Epithelial cell of esophagus (primary cell): ENCODE measurements at regions not wholly inside any gene's neighbourhood (a gene's known extent, or its start where the extent isn't known, plus 50 kb on each side); places are given as distances from the start of the nearest gene placed in this dataset.

Experiments used
- DNase-seq: peaks from one replicate; pipeline ENCODE4 v3.0.0; 2010; ENCODE audit warnings: low read depth
- H3K4me3 ChIP-seq: 2 replicates; pipeline ENCODE4 v1.5.1; 2011; ENCODE audit warnings: mild to moderate bottlenecking, low read length, control low read depth
- CTCF ChIP-seq: IDR thresholded peaks from 2 replicates; pipeline ENCODE4 v1.5.1; 2011; ENCODE audit warnings: low read depth, mild to moderate bottlenecking, low read length, control low read depth, inconsistent platforms; ENCODE audit not compliant: insufficient read depth; ENCODE audit errors: missing control alignments

DNA sequence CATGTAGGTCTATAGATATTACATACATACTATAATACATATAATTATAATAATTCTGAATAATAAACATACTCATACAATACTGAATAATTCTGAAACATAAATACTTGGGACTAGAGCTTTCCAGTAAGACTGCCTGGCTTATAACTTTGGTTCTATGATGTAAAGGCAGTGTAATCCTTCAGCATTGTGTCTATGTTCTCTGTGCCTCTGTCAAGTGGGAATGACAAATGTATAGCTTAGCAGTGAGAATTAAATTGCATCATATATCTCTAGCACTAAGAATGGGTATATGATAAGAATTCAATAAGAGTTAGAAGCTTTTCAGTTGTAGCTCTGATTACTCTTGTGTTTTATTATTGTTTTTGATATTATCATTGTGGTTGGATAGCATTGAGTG is 1469.3 kb downstream of the CDH8 start:
- no peak for DNase-seq
- no peak overlapping the region for H3K4me3 ChIP-seq
- TF ChIP-seq CTCF: no peak

DNA sequence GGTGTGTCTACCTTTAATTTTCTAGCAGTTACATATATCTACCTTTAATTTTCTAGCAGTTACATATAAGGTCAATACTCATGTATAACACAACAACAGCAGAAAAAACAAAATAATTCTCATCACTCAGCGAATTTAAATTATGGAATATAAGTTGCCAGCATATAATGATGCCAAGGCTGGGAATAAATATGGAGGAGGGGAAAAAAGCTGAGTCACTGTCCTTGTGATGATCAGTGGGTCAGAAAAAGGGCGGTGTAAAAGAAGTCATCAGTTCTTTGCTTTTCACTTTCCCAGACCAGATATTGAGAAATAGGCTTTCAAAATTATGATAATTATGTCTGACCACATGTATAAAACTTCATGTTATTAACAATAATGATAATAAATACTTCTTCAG is 1471.7 kb downstream of the CDH8 start:
- TF ChIP-seq CTCF: no peak
- DNase-seq: no peak
- H3K4me3 ChIP-seq: no peak overlapping the region

- H3K4me3 ChIP-seq: no peak overlapping the region
- TF ChIP-seq CTCF: no peak
- no peak for DNase-seq
These were observed 1473.1 kb downstream of the CDH8 start for GRCh38 chr16:60563166-60563565.

DNA sequence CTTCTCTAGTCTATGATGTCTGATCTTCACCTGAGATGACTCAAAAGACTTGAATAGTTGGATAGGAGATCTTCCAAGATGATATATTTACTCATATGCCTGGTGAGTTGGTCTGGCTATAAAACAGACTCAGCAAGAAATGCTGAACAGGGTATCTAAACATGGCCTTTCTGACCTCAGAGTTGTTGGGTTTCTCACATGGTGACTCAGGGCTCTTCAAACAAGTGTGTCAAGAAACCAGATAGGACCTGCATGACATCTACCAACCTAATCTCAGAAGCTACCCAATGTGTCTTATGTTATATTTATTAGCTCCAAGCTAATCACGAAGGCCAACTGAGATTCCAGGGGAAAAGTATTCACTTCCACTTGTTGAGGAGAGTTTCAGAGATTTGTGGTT is 1477.3 kb downstream of the CDH8 start:
- peak; percentile 6 for DNase-seq
- no peak for TF ChIP-seq CTCF
- no peak overlapping the region for H3K4me3 ChIP-seq

GRCh38 chr16:60553090-60553757 is 1483.0 kb downstream of the CDH8 start:
- no peak overlapping the region for H3K4me3 ChIP-seq
- no peak for TF ChIP-seq CTCF
- DNase-seq: no peak

GRCh38 chr16:60541535-60541934 is 1494.7 kb downstream of the CDH8 start:
- TF ChIP-seq CTCF: no peak
- no peak overlapping the region for H3K4me3 ChIP-seq
- no peak for DNase-seq

GRCh38 chr16:60510941-60511340 is 1525.3 kb downstream of the CDH8 start:
- DNase-seq: no peak
- no peak overlapping the region for H3K4me3 ChIP-seq
- no peak for TF ChIP-seq CTCF
